ENCODE measurements at regions not wholly inside any gene's neighbourhood (a gene's known extent, or its start where the extent isn't known, plus 50 kb on each side); places are given as distances from the start of the nearest gene placed in this dataset.

DNA sequence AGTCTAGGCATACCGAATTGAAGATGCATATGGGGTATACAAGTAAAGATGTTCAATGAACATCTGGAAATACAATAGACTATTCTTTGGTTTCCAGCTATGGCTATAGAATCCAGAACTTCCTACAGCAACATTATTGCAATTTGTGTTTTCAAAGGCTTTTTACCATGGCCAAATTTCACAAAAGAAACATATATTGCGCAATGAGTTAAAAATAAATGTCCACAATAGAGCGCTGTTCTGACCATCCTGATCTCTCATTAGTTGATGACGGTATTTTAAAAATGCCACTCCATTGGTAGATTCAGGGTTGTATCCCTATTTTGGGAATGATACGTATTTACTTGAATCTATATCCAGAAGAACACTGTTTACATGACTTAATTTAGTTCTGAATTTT lies 139.2 kb downstream of the LINC00632 start:
- no peak for DNase-seq (ENCODE audit: low spot score)

GRCh38 chrX:140860718-140861117 lies 141.7 kb upstream of the SPANXB1 start:
- DNase-seq (ENCODE audit: low spot score), result no peak

GRCh38 chrX:140866446-140866845 lies 135.9 kb upstream of the SPANXB1 start:
- no peak for DNase-seq (ENCODE audit: low spot score)

DNA sequence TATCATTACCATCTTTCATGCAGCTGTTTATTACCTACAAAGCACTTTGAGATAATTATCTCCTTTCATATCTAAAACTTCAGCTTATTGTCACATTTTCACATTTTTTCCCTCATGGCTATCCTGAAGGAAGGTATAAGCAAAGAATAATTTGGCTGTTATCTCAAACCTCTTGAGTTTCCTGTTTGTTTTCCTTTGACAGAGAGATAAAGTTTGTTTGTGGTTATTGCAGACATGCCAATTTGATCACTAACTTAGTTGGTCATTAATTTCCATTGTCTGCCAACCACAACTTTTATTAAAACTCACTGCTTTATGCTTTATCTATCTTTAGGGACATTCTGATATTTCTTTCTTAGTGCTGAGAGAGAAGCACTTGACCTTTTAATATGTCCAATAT lies 89.8 kb upstream of the SPANXB1 start:
- no peak for DNase-seq (ENCODE audit: low spot score)

DNA sequence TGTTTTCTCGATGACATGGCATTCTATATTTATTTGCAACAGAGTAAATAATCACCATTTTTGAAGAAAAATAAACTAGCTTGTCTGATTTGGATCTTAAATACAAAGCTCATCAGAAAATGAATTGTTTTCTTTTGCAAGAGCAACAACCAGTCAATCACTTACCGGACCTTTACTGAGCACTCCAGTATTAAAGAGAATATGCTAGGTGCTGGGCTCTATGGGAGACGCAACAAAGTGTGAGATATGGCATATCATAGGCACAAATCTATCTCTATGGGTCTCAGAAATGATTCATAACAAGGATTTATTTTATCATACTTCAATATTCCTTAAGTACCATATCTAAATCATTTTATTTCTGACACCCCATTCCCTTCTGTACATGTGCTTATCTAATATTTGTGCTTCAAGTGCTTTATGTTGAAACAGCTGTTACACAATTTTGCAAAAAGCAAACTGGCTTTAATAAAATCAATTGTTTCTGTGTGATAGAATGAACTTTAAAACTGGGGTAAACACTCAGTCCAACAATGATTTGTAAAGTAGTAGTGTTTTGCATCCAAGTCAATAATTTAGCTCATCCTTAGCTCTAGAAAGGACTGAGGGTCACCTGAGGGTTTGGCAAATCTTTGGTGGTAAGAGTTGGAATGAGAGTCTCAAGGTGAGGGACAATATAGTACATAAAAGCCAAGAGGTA lies 88.4 kb upstream of the SPANXB1 start:
- no peak for DNase-seq (ENCODE audit: low spot score)

DNA sequence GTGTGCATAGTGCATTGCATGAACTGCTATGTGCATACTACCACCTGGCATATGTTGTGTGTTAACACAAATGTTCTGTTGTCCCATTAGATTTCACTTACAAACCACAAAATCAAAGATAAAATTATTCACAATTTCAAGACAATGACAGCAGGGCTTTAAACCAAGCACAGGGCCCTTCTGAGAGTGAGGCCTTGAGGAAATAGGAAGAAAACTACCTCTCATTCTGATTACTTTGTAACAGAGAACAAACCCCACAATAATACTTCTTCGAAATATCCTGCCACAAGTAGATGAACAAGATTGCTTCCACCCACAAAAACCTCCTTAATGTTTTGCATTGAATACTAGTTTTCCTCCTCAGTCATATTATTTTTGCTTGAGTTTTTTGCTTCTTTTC lies 85.5 kb upstream of the SPANXB1 start:
- no peak for DNase-seq (ENCODE audit: low spot score)

GRCh38 chrX:140917354-140918115 lies 84.9 kb upstream of the SPANXB1 start:
- no peak for DNase-seq (ENCODE audit: low spot score)

DNA sequence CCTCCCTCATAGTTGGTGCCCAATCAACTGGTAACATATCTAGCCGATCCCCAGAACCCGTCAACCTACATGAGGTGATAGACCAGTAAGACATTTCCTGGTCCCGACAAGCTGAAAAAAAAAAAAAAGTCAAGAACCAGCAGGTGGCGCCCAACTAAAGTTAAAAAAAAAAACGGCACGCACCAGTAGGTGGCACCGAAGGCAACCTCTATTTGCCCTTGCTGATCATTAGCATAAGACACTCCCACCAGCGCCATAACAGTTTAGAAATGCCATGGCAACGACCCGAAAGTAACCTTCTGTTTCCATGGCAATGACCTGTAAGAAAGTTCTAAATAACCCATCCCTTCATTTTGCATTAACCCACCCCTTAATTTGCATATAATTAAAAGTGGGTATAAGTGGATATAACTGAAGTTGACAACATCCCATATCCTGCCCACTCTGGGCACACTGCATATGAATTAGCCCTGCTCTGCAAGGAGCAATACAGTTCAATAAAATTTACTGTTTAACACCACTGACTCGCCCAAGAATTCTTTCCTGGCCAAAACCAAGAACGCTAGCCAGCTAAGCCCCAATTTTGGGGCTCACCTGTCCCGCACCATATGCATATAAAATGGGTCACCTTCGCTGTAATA lies 83.9 kb upstream of the SPANXB1 start:
- DNase-seq (ENCODE audit: low spot score), result peak; percentile 50

DNA sequence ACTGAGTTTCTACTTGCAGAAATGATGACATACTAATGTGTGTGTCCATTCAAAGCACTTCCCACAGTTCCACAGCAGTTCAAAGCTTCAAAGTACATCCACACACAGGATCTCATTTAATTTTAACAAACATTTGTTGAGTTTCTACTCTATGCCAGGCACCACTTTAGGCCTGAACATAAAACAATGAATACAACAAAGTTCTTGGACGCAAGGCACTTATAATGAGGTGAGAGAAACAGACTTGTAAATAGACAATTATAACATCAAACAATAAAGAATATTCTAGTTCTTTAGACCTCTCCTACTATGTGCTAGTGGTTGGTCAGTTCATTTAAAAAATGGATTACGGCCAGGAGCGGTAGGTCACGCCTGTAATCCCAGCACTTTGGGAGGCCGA lies 82.0 kb upstream of the SPANXB1 start:
- no peak for DNase-seq (ENCODE audit: low spot score)

GRCh38 chrX:140923118-140923517 lies 79.3 kb upstream of the SPANXB1 start:
- no peak for DNase-seq (ENCODE audit: low spot score)

DNA sequence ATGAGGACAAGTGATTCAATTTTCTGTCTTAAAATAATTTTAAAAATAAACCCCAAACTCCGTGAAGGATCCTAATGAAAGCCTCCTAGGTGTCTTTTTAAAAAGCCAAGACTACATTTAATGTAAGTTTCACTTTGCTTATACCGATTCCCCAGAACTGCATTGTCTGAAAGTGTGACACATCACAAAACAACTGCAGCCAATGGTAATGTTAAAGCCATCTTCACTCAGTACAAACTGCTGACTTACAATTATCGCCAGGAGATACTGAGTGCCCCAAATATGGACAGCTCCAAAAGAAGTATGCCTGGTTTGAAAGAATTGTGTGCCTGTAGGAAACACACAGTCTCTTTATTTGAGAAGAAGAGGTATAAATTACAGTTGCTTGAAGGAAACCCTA lies 73.7 kb upstream of the SPANXB1 start:
- no peak for DNase-seq (ENCODE audit: low spot score)

DNA sequence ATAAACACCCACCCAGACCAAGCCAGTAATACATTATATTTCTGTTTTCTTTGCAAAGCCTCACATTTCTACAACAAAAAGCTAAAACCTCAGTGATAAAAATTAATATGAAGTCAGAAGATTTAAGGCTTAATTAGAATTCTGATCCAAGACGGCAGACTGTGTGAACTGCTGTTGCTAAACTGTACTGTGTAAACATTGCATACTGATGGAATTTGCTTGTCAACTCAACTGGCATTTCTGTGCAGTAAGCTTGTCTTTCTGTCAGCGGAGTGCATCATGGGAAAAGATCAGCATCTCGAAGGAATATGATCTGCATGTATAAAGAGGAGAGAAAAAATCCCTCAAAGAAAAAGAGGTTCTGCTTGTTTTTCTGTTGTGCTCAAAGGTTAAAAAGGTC lies 69.4 kb upstream of the SPANXB1 start:
- DNase-seq (ENCODE audit: low spot score), result no peak

DNA sequence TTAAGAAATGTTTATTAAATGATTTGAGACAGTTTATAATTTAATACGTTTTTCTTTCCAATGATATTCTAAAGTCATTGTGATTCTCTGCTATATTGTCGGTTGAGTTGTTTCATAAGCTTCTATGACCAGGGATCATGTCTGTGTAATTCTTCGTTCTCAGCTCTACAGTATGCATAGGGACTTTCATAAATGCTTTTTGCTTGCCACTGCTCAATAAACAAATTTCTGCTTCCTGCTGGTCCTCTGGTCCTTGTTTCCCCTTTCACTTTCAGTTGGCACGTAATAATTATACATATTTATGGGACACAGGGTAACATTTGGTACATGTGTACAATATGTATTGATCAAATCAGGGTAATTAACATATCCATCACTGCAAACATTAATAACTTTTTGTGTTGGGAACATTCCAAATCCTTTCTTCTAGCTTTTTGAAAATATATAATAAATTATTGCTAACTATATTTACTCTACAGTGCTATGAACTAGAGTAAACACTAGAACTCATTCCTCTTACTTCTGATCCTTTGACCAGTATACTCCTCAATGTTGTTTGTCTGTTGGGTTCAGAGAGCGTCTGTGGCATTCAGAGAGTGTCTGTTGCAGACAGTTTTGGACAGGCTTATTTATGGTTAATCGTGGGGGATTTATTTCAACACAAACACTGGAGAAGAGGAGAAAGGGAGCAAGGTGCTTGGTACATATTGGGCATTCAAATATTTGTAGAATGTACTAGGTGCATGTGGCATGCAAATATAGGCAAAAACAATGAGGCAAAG lies 68.3 kb upstream of the SPANXB1 start:
- no peak for DNase-seq (ENCODE audit: low spot score)

DNA sequence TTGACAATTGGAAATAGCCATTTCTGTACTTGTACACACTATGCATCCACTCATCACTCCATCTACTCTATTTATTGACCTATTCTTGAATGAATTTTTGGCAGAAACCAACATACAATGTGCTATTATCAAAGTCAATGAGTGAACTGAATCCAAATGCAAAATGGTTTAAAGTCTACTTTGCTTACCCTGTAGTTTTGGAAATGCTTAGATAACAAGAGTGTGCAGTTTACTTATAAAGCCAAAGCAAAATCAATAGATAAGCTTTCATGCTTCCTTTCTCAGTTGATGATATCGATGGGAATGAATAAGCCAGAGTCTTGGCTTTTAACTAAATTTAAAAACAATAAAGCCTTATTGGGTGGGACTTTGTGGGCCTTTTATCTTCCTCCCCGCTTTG lies 58.9 kb upstream of the SPANXB1 start:
- DNase-seq (ENCODE audit: low spot score), result no peak

DNA sequence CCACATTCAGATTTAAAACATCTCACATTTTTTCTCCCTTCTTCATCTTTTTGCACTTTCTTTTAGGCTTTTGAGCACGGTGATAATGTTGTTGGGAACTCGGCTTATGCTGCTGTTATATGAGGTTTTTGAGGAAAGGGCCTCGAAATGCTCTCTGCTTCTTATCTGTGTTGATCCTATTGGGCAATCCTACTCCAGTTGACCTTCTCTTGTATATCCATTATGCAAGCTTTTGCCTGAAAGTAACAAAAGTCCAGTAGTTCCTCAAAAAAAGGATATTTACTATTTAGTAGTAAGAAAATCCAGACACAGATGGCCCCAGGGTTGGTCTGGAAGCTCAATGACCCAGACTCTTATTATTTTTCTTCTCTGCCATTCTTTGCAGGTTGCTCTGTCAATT lies 57.7 kb upstream of the SPANXB1 start:
- DNase-seq (ENCODE audit: low spot score), result no peak

DNA sequence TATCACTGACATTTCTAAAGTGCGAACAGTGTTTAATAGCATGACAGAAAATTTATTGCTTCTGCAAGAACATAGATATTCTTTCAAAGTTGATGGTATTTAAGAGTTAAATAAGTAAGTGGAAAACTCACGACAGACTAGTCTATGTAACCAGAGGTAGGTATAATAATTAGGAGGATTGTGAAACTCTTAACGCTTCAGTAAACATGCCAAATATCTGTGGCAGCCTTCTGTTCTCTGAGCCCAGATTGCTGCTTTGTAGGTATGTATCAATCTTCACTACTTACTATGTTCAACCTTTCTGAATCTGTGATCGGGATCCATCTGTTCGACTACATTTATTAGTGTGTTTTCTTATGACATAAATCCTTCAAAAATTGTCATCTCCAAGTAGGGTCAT lies 53.6 kb upstream of the SPANXB1 start:
- DNase-seq (ENCODE audit: low spot score), result no peak

DNA sequence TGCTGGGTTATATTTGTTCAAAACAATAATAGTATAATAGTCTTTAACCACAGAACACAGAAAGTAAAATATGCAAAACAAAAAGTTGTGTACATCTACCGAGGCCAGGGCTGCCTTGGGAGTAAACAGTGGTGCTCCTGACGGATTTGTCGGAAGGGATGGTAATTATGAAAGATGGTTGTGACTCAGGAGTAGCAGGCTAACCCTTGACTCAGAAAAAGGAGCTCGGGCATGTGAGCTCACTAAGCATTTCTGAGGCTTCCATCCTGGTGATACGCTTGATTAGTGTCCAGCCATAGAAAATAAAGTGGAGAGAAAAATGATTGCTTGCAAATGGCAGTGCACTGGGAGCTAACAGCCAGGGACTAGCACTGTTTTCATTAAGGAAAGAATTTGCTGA lies 53.2 kb upstream of the SPANXB1 start:
- DNase-seq (ENCODE audit: low spot score), result no peak

Measured in pons (tissue), 1 donor.